Activated CD4-positive, alpha-beta memory T cell treated with anti-CD3 and anti-CD28 coated beads, Interleukin-2, amount 10 ng/mL, durations not matched to agents 7 days and 5 days (primary cell): ENCODE measurements at regions not wholly inside any gene's neighbourhood (a gene's known extent, or its start where the extent isn't known, plus 50 kb on each side); places are given as distances from the start of the nearest gene placed in this dataset.
"Not testable (repeated sequence)": the region's sequence is repeated elsewhere in the genome, so short reads cannot be mapped to it uniquely, and the experiment has no call there.

Source experiments
- CTCF ChIA-PET: fragments of 350-600 bp; sonication (Branson Sonifier 250); formaldehyde crosslinking; loops from one replicate; lab custom pipeline; 2021; ENCODE audit warnings: antibody characterized with exemption, inconsistent platforms; lab: Charles Lee
- POLR2A ChIA-PET: fragments of 350-600 bp; sonication (Branson Sonifier 250); formaldehyde crosslinking; loops from one replicate; lab custom pipeline; 2021; ENCODE audit warnings: antibody characterized with exemption; lab: Charles Lee
- DNase-seq: peaks from one replicate; pipeline ENCODE4 v3.0.0-alpha.2; 2020
- H3K27ac Mint-ChIP-seq: one replicate; pipeline ENCODE4 v1.8.0; 2021; ENCODE audit warnings: mild to moderate bottlenecking, mixed read lengths
- H3K27me3 Mint-ChIP-seq: one replicate; pipeline ENCODE4 v1.8.0; 2021; ENCODE audit warnings: mixed read lengths
- H3K36me3 Mint-ChIP-seq: one replicate; pipeline ENCODE4 v1.8.0; 2021; ENCODE audit warnings: low read depth, mixed read lengths
- H3K4me1 Mint-ChIP-seq: one replicate; pipeline ENCODE4 v1.8.0; 2021; ENCODE audit warnings: mixed read lengths
- H3K4me3 Mint-ChIP-seq: one replicate; pipeline ENCODE4 v1.8.0; 2021; ENCODE audit warnings: mild to moderate bottlenecking, mixed read lengths
- H3K9me3 Mint-ChIP-seq: one replicate; pipeline ENCODE4 v1.8.0; 2021; ENCODE audit warnings: mixed read lengths

- no peaks in the 10 kb centered on the region for H3K4me1 Mint-ChIP-seq
Observed at GRCh38 chr4:71081192-71081591, 87.7 kb downstream of the DCK start.

GRCh38 chr4:71093745-71094144 lies 100.3 kb downstream of the DCK start:
- Mint-ChIP-seq H3K27me3 (no peaks in the 10 kb centered on the region), H3K4me3 (no peak overlapping the region), H3K4me1 (peaks cover 6% of the 10 kb centered on the region), H3K27ac (no peak overlapping the region), H3K36me3 (no peaks in the 10 kb centered on the region), H3K9me3 (peaks cover 8% of the 10 kb centered on the region)
- ChIA-PET POLR2A (no interaction called here), CTCF (no interaction called here)
- no peak for DNase-seq

More at GRCh38 chr4:71081192-71081591, 87.7 kb downstream of the DCK start:
- Mint-ChIP-seq H3K27ac (no peak overlapping the region), H3K9me3 (no peaks in the 10 kb centered on the region), H3K36me3 (no peaks in the 10 kb centered on the region), H3K4me3 (no peak overlapping the region), H3K27me3 (no peaks in the 10 kb centered on the region)
- DNase-seq = no peak
- ChIA-PET CTCF (interaction anchor here (0.6 kb wide), 1 partner anchor 429 kb away, joined by 4 read pairs; no protein-coding TSS in a partner anchor), POLR2A (no interaction called here)

- POLR2A ChIA-PET = no interaction called here
- peaks cover 6% of the 10 kb centered on the region for H3K4me1 Mint-ChIP-seq
- no peaks in the 10 kb centered on the region for H3K36me3 Mint-ChIP-seq
- no peak overlapping the region for H3K27ac Mint-ChIP-seq
- CTCF ChIA-PET = no interaction called here
- DNase-seq = no peak
- peaks cover 8% of the 10 kb centered on the region for H3K9me3 Mint-ChIP-seq
- H3K4me3 Mint-ChIP-seq = no peak overlapping the region
- no peaks in the 10 kb centered on the region for H3K27me3 Mint-ChIP-seq
Observed at GRCh38 chr4:71094201-71094600, 100.8 kb downstream of the DCK start.

- Mint-ChIP-seq H3K4me1 (peaks cover 6% of the 10 kb centered on the region), H3K27me3 (no peaks in the 10 kb centered on the region), H3K36me3 (no peaks in the 10 kb centered on the region), H3K4me3 (no peak overlapping the region), H3K27ac (no peak overlapping the region), H3K9me3 (peaks cover 8% of the 10 kb centered on the region)
- DNase-seq = no peak
- POLR2A ChIA-PET = interaction anchor here (0.5 to 1.1 kb wide), 2 partner anchors 12 to 21 kb away, joined by 3 read pairs; no protein-coding TSS in a partner anchor
- CTCF ChIA-PET = interaction anchor here (0.6 kb wide), 1 partner anchor 40 kb away, joined by 3 read pairs; no protein-coding TSS in a partner anchor
Observed at GRCh38 chr4:71095141-71095540, 101.7 kb downstream of the DCK start.

- POLR2A ChIA-PET = interaction anchor here (0.5 to 1.1 kb wide), 2 partner anchors 12 to 21 kb away, joined by 3 read pairs; no protein-coding TSS in a partner anchor
- DNase-seq = no peak
- no peak overlapping the region for H3K27ac Mint-ChIP-seq
- peaks cover 8% of the 10 kb centered on the region for H3K9me3 Mint-ChIP-seq
- H3K4me3 Mint-ChIP-seq = no peak overlapping the region
- no peaks in the 10 kb centered on the region for H3K27me3 Mint-ChIP-seq
- no peaks in the 10 kb centered on the region for H3K36me3 Mint-ChIP-seq
- CTCF ChIA-PET = interaction anchor here (0.6 kb wide), 1 partner anchor 39 kb away, joined by 3 read pairs; no protein-coding TSS in a partner anchor
- peaks cover 6% of the 10 kb centered on the region for H3K4me1 Mint-ChIP-seq
Observed at GRCh38 chr4:71095545-71095944, 102.1 kb downstream of the DCK start.

GRCh38 chr4:71107726-71108125 lies 114.3 kb downstream of the DCK start:
- no peak overlapping the region for H3K4me3 Mint-ChIP-seq
- no peaks in the 10 kb centered on the region for H3K27me3 Mint-ChIP-seq
- ChIA-PET CTCF (interaction anchor here (0.9 kb wide), 1 partner anchor 25 kb away, joined by 3 read pairs; no protein-coding TSS in a partner anchor), POLR2A (interaction anchor here (0.5 kb wide), 1 partner anchor 12 kb away, joined by 3 read pairs; no protein-coding TSS in a partner anchor)
- peaks cover 21% of the 10 kb centered on the region for H3K4me1 Mint-ChIP-seq
- H3K27ac Mint-ChIP-seq = peak overlapping the region; percentile 61
- no peaks in the 10 kb centered on the region for H3K36me3 Mint-ChIP-seq
- no peaks in the 10 kb centered on the region for H3K9me3 Mint-ChIP-seq
- no peak for DNase-seq

- Mint-ChIP-seq H3K9me3 (no peaks in the 10 kb centered on the region), H3K4me3 (no peak overlapping the region), H3K27ac (no peak overlapping the region), H3K4me1 (peaks cover 21% of the 10 kb centered on the region), H3K36me3 (no peaks in the 10 kb centered on the region), H3K27me3 (no peaks in the 10 kb centered on the region)
- POLR2A ChIA-PET = no interaction called here
- no peak for DNase-seq
- CTCF ChIA-PET = no interaction called here
Observed at GRCh38 chr4:71110499-71110898, 117.0 kb downstream of the DCK start.

GRCh38 chr4:71111133-71111532 lies 117.7 kb downstream of the DCK start:
- H3K9me3 Mint-ChIP-seq, H3K27me3 Mint-ChIP-seq, H3K27ac Mint-ChIP-seq, POLR2A ChIA-PET, H3K4me3 Mint-ChIP-seq, DNase-seq, H3K36me3 Mint-ChIP-seq, CTCF ChIA-PET: not testable (repeated sequence)
- H3K4me1 Mint-ChIP-seq = peaks cover 21% of the 10 kb centered on the region

- ChIA-PET POLR2A (no interaction called here), CTCF (no interaction called here)
- Mint-ChIP-seq H3K4me1 (peaks cover 9% of the 10 kb centered on the region), H3K9me3 (no peaks in the 10 kb centered on the region), H3K4me3 (no peak overlapping the region), H3K36me3 (no peaks in the 10 kb centered on the region), H3K27ac (no peak overlapping the region), H3K27me3 (no peaks in the 10 kb centered on the region)
- no peak for DNase-seq
Observed at GRCh38 chr4:71113294-71113693, 119.8 kb downstream of the DCK start.

GRCh38 chr4:71120831-71121524 lies 127.5 kb downstream of the DCK start:
- peaks cover 2% of the 10 kb centered on the region for H3K9me3 Mint-ChIP-seq
- no peaks in the 10 kb centered on the region for H3K27me3 Mint-ChIP-seq
- DNase-seq = no peak
- no peak overlapping the region for H3K27ac Mint-ChIP-seq
- H3K36me3 Mint-ChIP-seq = no peaks in the 10 kb centered on the region
- H3K4me1 Mint-ChIP-seq = no peaks in the 10 kb centered on the region
- ChIA-PET POLR2A (no interaction called here), CTCF (no interaction called here)
- H3K4me3 Mint-ChIP-seq = no peak overlapping the region

- Mint-ChIP-seq H3K4me1 (no peaks in the 10 kb centered on the region), H3K4me3 (no peak overlapping the region), H3K27me3 (no peaks in the 10 kb centered on the region), H3K27ac (no peak overlapping the region), H3K36me3 (no peaks in the 10 kb centered on the region), H3K9me3 (peaks cover 2% of the 10 kb centered on the region)
- POLR2A ChIA-PET = no interaction called here
- DNase-seq = no peak
- CTCF ChIA-PET = no interaction called here
Observed at GRCh38 chr4:71123951-71124350, 130.5 kb downstream of the DCK start.

- H3K4me3 Mint-ChIP-seq = no peak overlapping the region
- H3K4me1 Mint-ChIP-seq = no peaks in the 10 kb centered on the region
- no peaks in the 10 kb centered on the region for H3K27me3 Mint-ChIP-seq
- H3K9me3 Mint-ChIP-seq = peaks cover 2% of the 10 kb centered on the region
- DNase-seq = no peak
- CTCF ChIA-PET = no interaction called here
- no peak overlapping the region for H3K27ac Mint-ChIP-seq
- POLR2A ChIA-PET = no interaction called here
- no peaks in the 10 kb centered on the region for H3K36me3 Mint-ChIP-seq
Observed at GRCh38 chr4:71125137-71125536, 131.7 kb downstream of the DCK start.

- no peak for DNase-seq
- Mint-ChIP-seq H3K36me3 (no peaks in the 10 kb centered on the region), H3K4me3 (no peak overlapping the region), H3K4me1 (no peaks in the 10 kb centered on the region), H3K9me3 (peaks cover under 1% of the 10 kb centered on the region), H3K27me3 (no peaks in the 10 kb centered on the region), H3K27ac (no peak overlapping the region)
- ChIA-PET CTCF (no interaction called here), POLR2A (no interaction called here)
Observed at GRCh38 chr4:71126719-71127118, 133.3 kb downstream of the DCK start.
